Activated CD8-positive, alpha-beta T cell treated with anti-CD3 and anti-CD28 coated beads, Interleukin-2, amount 10 ng/mL, durations not matched to agents 7 days and 5 days (primary cell): ENCODE measurements at regions not wholly inside any gene's neighbourhood (a gene's known extent, or its start where the extent isn't known, plus 50 kb on each side); places are given as distances from the start of the nearest gene placed in this dataset.

Experiments
- ATAC-seq: fragments of 150-1000 bp; cut with Tn5 transposase; one replicate; pipeline ENCODE4 v1.10.0; 2021; ENCODE audit warnings: moderate library complexity
- CTCF ChIA-PET: fragments of 350-600 bp; sonication (Branson Sonifier 250); formaldehyde crosslinking; loops from one replicate; lab custom pipeline; 2021; ENCODE audit warnings: antibody characterized with exemption; lab: Charles Lee
- POLR2A ChIA-PET: fragments of 350-600 bp; sonication (Branson Sonifier 250); formaldehyde crosslinking; loops from one replicate; lab custom pipeline; 2021; ENCODE audit warnings: antibody characterized with exemption; lab: Charles Lee
- DNase-seq: peaks from one replicate; pipeline ENCODE4 v3.0.0-alpha.2; 2020
- H3K27ac Mint-ChIP-seq: one replicate; pipeline ENCODE4 v1.8.0; 2021; ENCODE audit warnings: mild to moderate bottlenecking, mixed read lengths
- H3K27me3 Mint-ChIP-seq: one replicate; pipeline ENCODE4 v1.8.0; 2021; ENCODE audit warnings: low read depth, mixed read lengths
- H3K36me3 Mint-ChIP-seq: one replicate; pipeline ENCODE4 v1.8.0; 2021; ENCODE audit warnings: low read depth, mixed read lengths
- H3K4me1 Mint-ChIP-seq: one replicate; pipeline ENCODE4 v1.8.0; 2021; ENCODE audit warnings: low read depth, mixed read lengths
- H3K4me3 Mint-ChIP-seq: one replicate; pipeline ENCODE4 v1.8.0; 2021; ENCODE audit warnings: mild to moderate bottlenecking, mixed read lengths
- H3K9me3 Mint-ChIP-seq: one replicate; pipeline ENCODE4 v1.8.0; 2022; ENCODE audit warnings: mixed read lengths; ENCODE audit not compliant: insufficient read depth

GRCh38 chr1:199283794-199284193 is 645.0 kb downstream of the PTPRC start:
- ChIA-PET POLR2A (no interaction called here), CTCF (no interaction called here)
- no peaks in the 10 kb centered on the region for H3K9me3 Mint-ChIP-seq
- no peak overlapping the region for H3K27ac Mint-ChIP-seq
- DNase-seq (no peak), ATAC-seq (no peak)
- H3K36me3 Mint-ChIP-seq = no peaks in the 10 kb centered on the region
- H3K4me3 Mint-ChIP-seq = no peak overlapping the region
- H3K4me1 Mint-ChIP-seq = peaks cover 11% of the 10 kb centered on the region
- no peaks in the 10 kb centered on the region for H3K27me3 Mint-ChIP-seq

GRCh38 chr1:199287206-199287605 is 648.4 kb downstream of the PTPRC start:
- Mint-ChIP-seq H3K36me3 (no peaks in the 10 kb centered on the region), H3K4me1 (peaks cover 11% of the 10 kb centered on the region), H3K9me3 (no peaks in the 10 kb centered on the region), H3K27me3 (no peaks in the 10 kb centered on the region), H3K4me3 (no peak overlapping the region), H3K27ac (no peak overlapping the region)
- ChIA-PET POLR2A (no interaction called here), CTCF (no interaction called here)
- DNase-seq (no peak), ATAC-seq (no peak)

- CTCF ChIA-PET = no interaction called here
- no peak overlapping the region for H3K27ac Mint-ChIP-seq
Measured at GRCh38 chr1:199287647-199288046, 648.8 kb downstream of the PTPRC start.

GRCh38 chr1:199290186-199290585 is 651.3 kb downstream of the PTPRC start:
- H3K4me3 Mint-ChIP-seq = no peak overlapping the region
- DNase-seq = no peak
- ChIA-PET CTCF (no interaction called here), POLR2A (no interaction called here)
- H3K27ac Mint-ChIP-seq = no peak overlapping the region
- ATAC-seq = no peak
- H3K27me3 Mint-ChIP-seq = no peaks in the 10 kb centered on the region
- H3K4me1 Mint-ChIP-seq = no peaks in the 10 kb centered on the region
- no peaks in the 10 kb centered on the region for H3K36me3 Mint-ChIP-seq
- H3K9me3 Mint-ChIP-seq = no peaks in the 10 kb centered on the region

More at GRCh38 chr1:199287647-199288046, 648.8 kb downstream of the PTPRC start:
- H3K36me3 Mint-ChIP-seq = no peaks in the 10 kb centered on the region
- DNase-seq (no peak), ATAC-seq (no peak)
- H3K4me3 Mint-ChIP-seq = no peak overlapping the region
- POLR2A ChIA-PET = no interaction called here
- no peaks in the 10 kb centered on the region for H3K9me3 Mint-ChIP-seq
- no peaks in the 10 kb centered on the region for H3K27me3 Mint-ChIP-seq
- peaks cover 8% of the 10 kb centered on the region for H3K4me1 Mint-ChIP-seq

- ChIA-PET POLR2A (no interaction called here), CTCF (no interaction called here)
- DNase-seq = no peak
- H3K9me3 Mint-ChIP-seq = no peaks in the 10 kb centered on the region
- H3K27ac Mint-ChIP-seq = no peak overlapping the region
- H3K4me3 Mint-ChIP-seq = no peak overlapping the region
- no peak for ATAC-seq
- H3K36me3 Mint-ChIP-seq = no peaks in the 10 kb centered on the region
- no peaks in the 10 kb centered on the region for H3K4me1 Mint-ChIP-seq
- H3K27me3 Mint-ChIP-seq = no peaks in the 10 kb centered on the region
Measured at GRCh38 chr1:199291022-199291740, 652.3 kb downstream of the PTPRC start.

- no peak for ATAC-seq
- POLR2A ChIA-PET = interaction anchor here (0.6 kb wide), 1 partner anchor 58 kb away, joined by 3 read pairs; no protein-coding TSS in a partner anchor
Measured at GRCh38 chr1:199292896-199293295, 654.1 kb downstream of the PTPRC start.

GRCh38 chr1:199295107-199295506 is 656.3 kb downstream of the PTPRC start:
- CTCF ChIA-PET = no interaction called here
- POLR2A ChIA-PET = no interaction called here
- no peak for ATAC-seq

More at GRCh38 chr1:199292896-199293295, 654.1 kb downstream of the PTPRC start:
- no peak for DNase-seq
- Mint-ChIP-seq H3K27me3 (no peaks in the 10 kb centered on the region), H3K4me1 (no peaks in the 10 kb centered on the region), H3K36me3 (no peaks in the 10 kb centered on the region), H3K9me3 (no peaks in the 10 kb centered on the region), H3K4me3 (no peak overlapping the region), H3K27ac (no peak overlapping the region)
- CTCF ChIA-PET = no interaction called here

GRCh38 chr1:199297174-199297573 is 658.3 kb downstream of the PTPRC start:
- Mint-ChIP-seq H3K9me3 (no peaks in the 10 kb centered on the region), H3K36me3 (no peaks in the 10 kb centered on the region), H3K4me1 (no peaks in the 10 kb centered on the region), H3K27me3 (peaks cover 2% of the 10 kb centered on the region), H3K27ac (no peak overlapping the region), H3K4me3 (no peak overlapping the region)
- ChIA-PET CTCF (no interaction called here), POLR2A (interaction anchor here (0.6 kb wide), 1 partner anchor 401 kb away, joined by 3 read pairs; no protein-coding TSS in a partner anchor)
- no peak for DNase-seq
- no peak for ATAC-seq

More at GRCh38 chr1:199295107-199295506, 656.3 kb downstream of the PTPRC start:
- H3K36me3 Mint-ChIP-seq = no peaks in the 10 kb centered on the region
- H3K9me3 Mint-ChIP-seq = no peaks in the 10 kb centered on the region
- H3K4me1 Mint-ChIP-seq = no peaks in the 10 kb centered on the region
- DNase-seq = no peak
- peaks cover 2% of the 10 kb centered on the region for H3K27me3 Mint-ChIP-seq
- no peak overlapping the region for H3K4me3 Mint-ChIP-seq
- no peak overlapping the region for H3K27ac Mint-ChIP-seq

- CTCF ChIA-PET = no interaction called here
- ATAC-seq (no peak), DNase-seq (no peak)
- no peaks in the 10 kb centered on the region for H3K4me1 Mint-ChIP-seq
- POLR2A ChIA-PET = no interaction called here
- H3K36me3 Mint-ChIP-seq = no peaks in the 10 kb centered on the region
- H3K4me3 Mint-ChIP-seq = no peak overlapping the region
- peaks cover 2% of the 10 kb centered on the region for H3K27me3 Mint-ChIP-seq
- no peaks in the 10 kb centered on the region for H3K9me3 Mint-ChIP-seq
- no peak overlapping the region for H3K27ac Mint-ChIP-seq
Measured at GRCh38 chr1:199297887-199298286, 659.0 kb downstream of the PTPRC start.

- no peaks in the 10 kb centered on the region for H3K36me3 Mint-ChIP-seq
- H3K4me3 Mint-ChIP-seq = no peak overlapping the region
- ATAC-seq = no peak
- no peak for DNase-seq
- H3K9me3 Mint-ChIP-seq = no peaks in the 10 kb centered on the region
- ChIA-PET POLR2A (no interaction called here), CTCF (no interaction called here)
- no peak overlapping the region for H3K27ac Mint-ChIP-seq
- H3K4me1 Mint-ChIP-seq = no peaks in the 10 kb centered on the region
- peaks cover 2% of the 10 kb centered on the region for H3K27me3 Mint-ChIP-seq
Measured at GRCh38 chr1:199298825-199299224, 660.0 kb downstream of the PTPRC start.

GRCh38 chr1:199301472-199302217 is 662.8 kb downstream of the PTPRC start:
- Mint-ChIP-seq H3K27me3 (peaks cover 4% of the 10 kb centered on the region), H3K9me3 (no peaks in the 10 kb centered on the region), H3K27ac (no peak overlapping the region), H3K4me1 (no peaks in the 10 kb centered on the region), H3K4me3 (no peak overlapping the region), H3K36me3 (no peaks in the 10 kb centered on the region)
- DNase-seq (no peak), ATAC-seq (no peak)
- ChIA-PET POLR2A (no interaction called here), CTCF (no interaction called here)

GRCh38 chr1:199302554-199302953 is 663.7 kb downstream of the PTPRC start:
- ChIA-PET POLR2A (no interaction called here), CTCF (no interaction called here)
- Mint-ChIP-seq H3K9me3 (no peaks in the 10 kb centered on the region), H3K4me3 (no peak overlapping the region), H3K36me3 (no peaks in the 10 kb centered on the region), H3K4me1 (no peaks in the 10 kb centered on the region), H3K27ac (no peak overlapping the region), H3K27me3 (peaks cover 4% of the 10 kb centered on the region)
- DNase-seq = no peak
- ATAC-seq = no peak
